GM19324 (cell line): ENCODE measurements at regions not wholly inside any gene's neighbourhood (a gene's known extent, or its start where the extent isn't known, plus 50 kb on each side); places are given as distances from the start of the nearest gene placed in this dataset.

ENCODE experiments used
- ATAC-seq: cut with Tn5 transposase; IDR thresholded peaks from one replicate; pipeline ENCODE4 v1.9.1; 2021; ENCODE audit warnings: mild to moderate bottlenecking, moderate library complexity; ENCODE audit not compliant: unreplicated experiment, low FRiP score

- ATAC-seq: no peak
Observed at GRCh38 chr20:10800288-10800687, 126.5 kb upstream of the JAG1 start.

- ATAC-seq: no peak
Observed at GRCh38 chr20:10802236-10802635, 128.4 kb upstream of the JAG1 start.

GRCh38 chr20:10805764-10806163 is 132.0 kb upstream of the JAG1 start:
- no peak for ATAC-seq

DNA sequence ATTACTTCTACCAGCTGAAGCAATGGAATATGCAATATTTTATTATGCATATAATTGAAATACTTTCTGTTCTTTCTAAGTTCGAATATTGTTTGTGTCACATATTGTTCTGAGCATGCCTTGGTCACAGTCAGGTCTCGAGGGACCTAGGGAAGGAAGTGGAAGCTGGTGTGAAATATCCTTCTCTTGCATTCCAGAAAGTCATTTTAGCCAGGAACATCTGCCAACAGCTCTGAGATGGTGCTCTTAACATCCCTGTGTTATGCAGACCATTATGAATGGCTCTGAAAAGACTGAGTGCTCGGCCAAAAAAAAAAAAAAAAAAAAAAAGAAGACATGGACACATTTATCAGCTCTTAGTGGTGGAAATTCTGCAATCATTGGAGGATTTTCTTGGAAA is 132.7 kb upstream of the JAG1 start:
- no peak for ATAC-seq

- no peak for ATAC-seq
Observed at GRCh38 chr20:10807013-10807412, 133.2 kb upstream of the JAG1 start.

DNA sequence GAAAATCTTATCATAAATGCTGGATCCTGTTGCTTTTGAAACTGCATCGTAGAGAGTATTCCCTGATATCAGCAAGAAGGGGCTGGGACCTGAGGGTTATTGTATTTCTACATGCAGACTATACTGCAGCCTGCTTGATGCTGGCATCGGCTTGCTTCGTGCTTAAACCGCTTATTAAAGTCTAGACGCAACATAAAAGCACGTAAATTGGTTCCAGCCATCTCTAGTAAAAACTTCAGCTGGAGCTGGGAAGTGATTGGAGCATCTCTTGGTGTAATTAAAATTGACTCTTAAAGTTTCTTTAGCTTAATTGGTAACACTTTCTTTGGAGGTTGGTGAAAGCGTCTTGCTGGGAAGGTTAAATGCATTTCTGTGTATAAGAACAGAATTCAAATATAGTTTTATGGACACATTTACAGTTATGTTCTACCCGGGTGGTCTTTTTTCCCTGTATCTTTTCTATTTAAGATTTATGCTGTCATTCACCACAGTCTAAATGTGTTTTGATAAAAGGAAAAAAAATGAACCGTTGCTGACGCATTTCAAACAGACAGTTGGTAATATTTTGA is 139.0 kb upstream of the JAG1 start:
- ATAC-seq: no peak

DNA sequence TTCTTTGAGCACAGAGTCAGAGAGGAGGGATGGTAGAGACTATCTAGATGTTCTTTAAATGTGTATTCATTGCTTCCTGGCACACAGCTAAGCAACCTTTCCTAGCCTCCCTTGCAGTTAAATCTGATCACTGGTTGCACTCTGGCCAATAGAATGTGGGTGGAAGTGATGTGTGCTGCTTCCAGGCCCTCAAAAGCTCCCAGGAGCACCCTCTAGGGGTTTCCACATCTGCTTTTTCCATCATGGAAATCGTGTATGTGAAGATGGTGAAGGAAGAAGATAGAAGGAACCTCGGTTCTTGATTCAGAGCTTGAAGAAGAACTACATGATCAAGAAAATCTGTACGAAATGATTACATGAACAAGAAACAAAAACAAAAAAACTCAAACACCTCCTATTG is 149.8 kb upstream of the JAG1 start:
- no peak for ATAC-seq

DNA sequence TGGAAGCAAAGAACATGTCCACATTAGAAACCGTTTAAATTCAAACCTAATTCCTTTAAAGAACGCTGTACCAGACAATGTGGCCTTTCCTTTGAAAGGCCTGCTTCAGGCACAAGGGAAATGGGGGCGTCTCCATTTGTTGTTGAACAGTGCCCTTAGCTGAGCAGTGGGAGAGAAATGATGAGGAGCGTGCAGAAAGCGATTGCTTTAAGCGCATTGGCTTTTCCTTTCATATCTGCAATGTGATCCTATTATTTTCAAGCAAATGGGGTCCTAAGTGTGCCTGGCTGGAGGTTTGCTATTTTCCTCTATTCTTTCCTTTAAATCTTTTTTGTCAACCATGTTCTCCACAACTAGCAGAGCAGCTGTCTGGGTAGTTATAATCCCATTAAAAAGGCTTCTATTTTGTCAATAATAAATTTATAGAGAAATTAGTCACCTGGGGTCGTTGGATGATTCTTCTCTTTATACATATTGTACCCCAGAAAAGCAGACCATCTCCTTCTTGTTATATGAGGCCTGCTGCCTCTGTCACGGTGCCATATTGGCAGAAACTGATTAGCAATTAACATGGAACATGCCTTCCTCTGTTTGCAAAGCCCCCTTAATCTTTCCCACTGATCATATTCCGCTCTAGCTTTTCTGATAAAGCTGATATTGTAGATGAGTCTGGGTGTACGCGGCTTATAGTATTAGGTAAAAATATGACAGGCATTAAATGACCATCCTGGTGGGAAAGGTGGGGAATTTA is 151.1 kb upstream of the JAG1 start:
- no peak for ATAC-seq

GRCh38 chr20:10826111-10826510 is 152.3 kb upstream of the JAG1 start:
- ATAC-seq: no peak

- ATAC-seq: no peak
Observed at GRCh38 chr20:10828180-10828579, 154.4 kb upstream of the JAG1 start.

GRCh38 chr20:10832141-10832540 is 158.3 kb upstream of the JAG1 start:
- no peak for ATAC-seq

DNA sequence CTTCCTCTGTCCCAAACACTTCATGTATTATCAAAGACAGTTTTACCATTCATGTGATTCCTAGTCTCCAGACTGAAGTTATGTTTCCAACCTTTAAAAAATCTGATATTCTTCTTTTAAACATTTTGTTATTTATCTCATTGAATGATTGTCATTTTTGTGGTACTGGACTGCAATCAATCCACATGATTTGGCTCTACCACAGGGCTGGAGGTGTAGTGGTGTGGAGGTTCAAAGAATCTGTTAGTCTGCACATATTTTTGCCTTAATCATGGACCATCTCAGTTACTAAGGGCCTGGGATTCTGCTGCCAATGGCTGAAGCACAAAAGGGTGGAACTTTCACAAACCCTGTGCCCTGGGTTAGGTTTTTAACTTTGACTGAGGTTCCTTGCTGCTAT is 164.1 kb upstream of the JAG1 start:
- no peak for ATAC-seq

- no peak for ATAC-seq
Observed at GRCh38 chr20:10842116-10842515, 168.3 kb upstream of the JAG1 start.

- no peak for ATAC-seq
Observed at GRCh38 chr20:10843146-10843711, 169.4 kb upstream of the JAG1 start.

DNA sequence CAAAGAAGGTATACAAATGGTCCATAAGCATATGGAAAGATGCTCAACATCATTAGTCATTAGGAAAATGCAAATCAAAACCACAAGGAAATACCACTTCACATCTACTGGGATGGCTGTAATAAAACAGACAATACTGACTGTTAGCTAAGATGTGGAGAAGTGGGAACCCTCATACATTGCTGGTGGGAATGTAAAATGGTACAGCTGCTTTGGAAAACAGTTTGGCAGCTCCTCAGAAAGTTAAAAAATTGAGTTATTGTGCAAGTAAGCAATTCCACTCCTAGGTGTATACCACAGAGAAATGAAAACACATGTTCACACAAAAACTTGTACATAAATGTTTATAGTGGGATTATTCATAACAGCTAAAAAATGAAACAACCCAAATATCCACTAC is 173.0 kb upstream of the JAG1 start:
- ATAC-seq: no peak

DNA sequence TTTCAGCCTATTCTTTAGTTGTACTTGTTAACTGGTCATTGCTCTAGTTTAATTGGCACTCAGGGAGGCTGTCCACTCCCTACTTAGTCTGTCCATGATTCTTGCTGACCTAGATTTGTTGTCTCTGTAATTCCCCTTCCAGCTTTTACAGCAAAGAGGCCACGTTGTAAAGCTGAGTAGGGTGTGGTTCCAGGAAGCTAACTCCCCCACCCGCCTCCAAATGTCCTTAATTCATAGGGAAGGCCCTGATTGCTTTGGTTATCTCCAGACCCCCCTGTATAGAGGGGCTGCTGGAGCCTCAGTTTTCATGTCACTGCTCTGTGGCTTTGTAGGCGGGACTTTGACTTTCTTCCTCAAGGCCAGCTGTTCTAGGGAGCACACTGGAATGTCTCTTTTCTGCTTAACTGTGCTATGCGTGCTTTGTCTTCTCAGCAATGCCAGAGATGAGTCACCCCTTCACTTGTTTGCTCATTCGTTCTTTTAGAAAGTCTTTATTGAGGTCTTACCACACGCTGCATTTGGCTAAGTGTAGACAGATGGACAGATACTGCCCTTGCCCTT is 175.1 kb upstream of the JAG1 start:
- no peak for ATAC-seq

DNA sequence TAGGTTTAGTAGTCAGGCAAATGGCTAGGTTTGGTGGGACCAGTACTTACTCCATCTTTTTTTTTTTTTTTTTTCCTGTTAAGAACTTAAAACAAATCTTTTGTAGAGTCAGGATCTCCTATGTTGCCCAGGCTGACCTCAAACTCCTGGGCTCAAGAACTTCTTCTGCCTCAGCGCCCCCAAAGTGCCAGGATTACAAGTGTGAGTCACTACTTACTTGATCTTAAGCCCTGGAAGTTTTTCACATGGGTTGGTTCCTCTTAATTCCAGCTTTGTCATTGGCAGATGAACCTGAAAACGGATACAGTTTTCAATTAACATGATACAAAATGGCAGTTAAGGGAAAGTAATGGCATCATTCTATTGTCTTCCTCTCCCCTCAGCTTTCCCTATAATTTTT is 179.4 kb upstream of the JAG1 start:
- no peak for ATAC-seq

GRCh38 chr20:10853731-10854130 is 179.9 kb upstream of the JAG1 start:
- ATAC-seq: no peak

DNA sequence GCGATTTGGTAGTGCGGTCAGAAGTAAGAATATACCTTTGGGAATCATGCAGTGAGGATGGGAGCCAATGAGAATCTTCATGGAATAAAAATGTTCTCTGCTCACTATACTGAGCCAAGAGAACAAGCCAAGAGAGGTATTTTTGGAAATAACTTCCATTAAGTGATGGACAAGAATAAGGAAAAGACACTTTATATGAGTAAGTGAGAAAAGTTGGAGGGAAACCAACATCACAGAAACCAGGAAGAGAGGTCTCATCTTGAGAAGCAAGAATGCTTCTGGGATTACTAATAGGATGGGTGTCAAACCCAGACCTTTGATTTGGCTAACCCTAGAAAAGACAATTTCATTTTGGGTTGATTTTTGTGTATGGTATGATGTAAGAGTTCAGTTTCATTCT is 181.2 kb upstream of the JAG1 start:
- no peak for ATAC-seq

GRCh38 chr20:10855778-10856177 is 182.0 kb upstream of the JAG1 start:
- ATAC-seq: no peak

GRCh38 chr20:10856237-10857015 is 182.6 kb upstream of the JAG1 start:
- no peak for ATAC-seq
